Small intestine (tissue), 7 donors: ENCODE measurements at regions not wholly inside any gene's neighbourhood (a gene's known extent, or its start where the extent isn't known, plus 50 kb on each side); places are given as distances from the start of the nearest gene placed in this dataset.

Experiments
- DNase-seq, 2 donors: peaks; one replicate each; pipeline versions ENCODE4 v3.0.0 to v3.0.0-alpha.2; 2013
- FAIRE-seq: peaks from 2 replicates; lab custom pipeline; 2012; peaks lifted over from hg19 to GRCh38; lab: Jason Lieb, UNC
- H3K27ac ChIP-seq, 3 donors: one replicate each; pipeline ENCODE4 v1.5.1; 2013; ENCODE audit warnings: low read length in 2 of 3, mild to moderate bottlenecking in 2 of 3, control low read depth in 1 of 3, inconsistent platforms in 1 of 3, low read depth in 1 of 3, moderate library complexity in 1 of 3
- H3K27me3 ChIP-seq, 3 donors: one replicate each; pipeline ENCODE4 v1.6.1; 2013; ENCODE audit warnings: low read length in 3 of 3, inconsistent platforms in 1 of 3; ENCODE audit not compliant: control insufficient read depth in 3 of 3, insufficient read depth in 3 of 3
- H3K36me3 ChIP-seq, 3 donors: one replicate each; pipeline ENCODE4 v1.6.1; 2013; ENCODE audit warnings: low read length in 3 of 3, inconsistent platforms in 1 of 3, low read depth in 1 of 3, mild to moderate bottlenecking in 1 of 3, moderate library complexity in 1 of 3; ENCODE audit not compliant: control insufficient read depth in 3 of 3, insufficient read depth in 2 of 3
- H3K4me1 ChIP-seq, 3 donors: one replicate each; pipeline ENCODE4 v1.6.1; 2013; ENCODE audit warnings: low read length in 2 of 3, inconsistent platforms in 1 of 3, low read depth in 1 of 3, mild to moderate bottlenecking in 1 of 3, moderate library complexity in 1 of 3; ENCODE audit not compliant: control insufficient read depth in 3 of 3, insufficient read depth in 2 of 3
- H3K4me3 ChIP-seq, 3 donors: one replicate each; pipeline ENCODE4 v1.5.1; 2013; ENCODE audit warnings: low read length in 3 of 3, control low read depth in 1 of 3, inconsistent platforms in 1 of 3, low read depth in 1 of 3, mild to moderate bottlenecking in 1 of 3, moderate library complexity in 1 of 3
- H3K9me3 ChIP-seq, 2 donors: one replicate each; pipeline ENCODE4 v1.6.1; 2013; ENCODE audit warnings: low read depth in 1 of 2, low read length in 1 of 2; ENCODE audit not compliant: control insufficient read depth in 2 of 2, insufficient read depth in 1 of 2
- WGBS, 3 donors: extraction: QIAGEN DNeasy Blood & Tissue Kit; methylation state at CpG; one replicate each; pipeline ENCODE4 v1.1.7; 2013; 5-methylcytosine and 5-hydroxymethylcytosine counted together
- donor health status: healthy with polysubstance abuse.
- donor health status: control.
- donor health status: control.
- donor health status: Bipolar disorder and iron deficiency.
- donor health status: healthy.

GRCh38 chr1:30635391-30635975, 87.9 kb downstream of the MATN1 start:
- WGBS, 3 donors, result 60 to 65% (median 63%) methylated on average over 8 of the region's 8 CpGs
- FAIRE-seq (no peak), DNase-seq (no peak)
- Histone ChIP-seq H3K9me3 (no peaks in the 10 kb centered on the region), H3K27me3 (peaks cover 0 to 5% (median under 1%) of the 10 kb centered on the region in 3 donors), H3K36me3 (no peaks in the 10 kb centered on the region), H3K4me1 (no peaks in the 10 kb centered on the region), H3K27ac (no peak overlapping the region), H3K4me3 (no peak overlapping the region)

GRCh38 chr1:30634507-30634906, 88.9 kb downstream of the MATN1 start:
- WGBS, 3 donors, result 87 to 91% (median 90%) methylated on average over 5 of the region's 5 CpGs

GRCh38 chr1:30633294-30633693, 90.1 kb downstream of the MATN1 start:
- H3K27me3 ChIP-seq, result peaks cover 0 to 7% (median 0%) of the 10 kb centered on the region in 3 donors
- 87 to 90% (median 90%) methylated on average over 4 of the region's 4 CpGs for WGBS, 3 donors
- FAIRE-seq, result no peak

More at GRCh38 chr1:30634507-30634906, 88.9 kb downstream of the MATN1 start:
- Histone ChIP-seq H3K4me1 (no peaks in the 10 kb centered on the region), H3K9me3 (no peaks in the 10 kb centered on the region), H3K27ac (no peak overlapping the region), H3K36me3 (no peaks in the 10 kb centered on the region), H3K4me3 (no peak overlapping the region), H3K27me3 (peaks cover 0 to 5% (median 0%) of the 10 kb centered on the region in 3 donors)
- FAIRE-seq (no peak), DNase-seq (no peak)

GRCh38 chr1:30632481-30632880, 90.9 kb downstream of the MATN1 start:
- WGBS, 3 donors, result 70 to 84% (median 73%) methylated on average over 7 of the region's 7 CpGs
- Histone ChIP-seq H3K4me3 (no peak overlapping the region), H3K4me1 (no peaks in the 10 kb centered on the region), H3K36me3 (no peaks in the 10 kb centered on the region), H3K27ac (no peak overlapping the region), H3K9me3 (no peaks in the 10 kb centered on the region), H3K27me3 (peaks cover 0 to 7% (median 0%) of the 10 kb centered on the region in 3 donors)
- FAIRE-seq, result no peak
- no peak for DNase-seq

More at GRCh38 chr1:30633294-30633693, 90.1 kb downstream of the MATN1 start:
- H3K4me3 ChIP-seq, result no peak overlapping the region
- DNase-seq, result no peak
- no peaks in the 10 kb centered on the region for H3K4me1 ChIP-seq
- H3K36me3 ChIP-seq, result no peaks in the 10 kb centered on the region
- H3K9me3 ChIP-seq, result no peaks in the 10 kb centered on the region
- no peak overlapping the region for H3K27ac ChIP-seq

- Histone ChIP-seq H3K9me3 (peaks cover 0 to 8% of the 10 kb centered on the region in 2 donors), H3K27me3 (peaks cover 0 to 12% (median 0%) of the 10 kb centered on the region in 3 donors), H3K36me3 (no peaks in the 10 kb centered on the region), H3K27ac (no peak overlapping the region), H3K4me3 (no peak overlapping the region), H3K4me1 (no peaks in the 10 kb centered on the region)
- FAIRE-seq, result no peak
- DNase-seq, result no peak
- 94 to 96% (median 95%) methylated on average over 2 of the region's 2 CpGs for WGBS, 3 donors
Measured at GRCh38 chr1:30631700-30632099, 91.7 kb downstream of the MATN1 start.

GRCh38 chr1:30629501-30629900, 93.9 kb downstream of the MATN1 start:
- DNase-seq (no peak), FAIRE-seq (no peak)
- 72 to 76% (median 73%) methylated on average over 5 of the region's 5 CpGs for WGBS, 3 donors
- Histone ChIP-seq H3K4me1 (no peaks in the 10 kb centered on the region), H3K27me3 (peaks cover 0 to 9% (median 0%) of the 10 kb centered on the region in 3 donors), H3K27ac (no peak overlapping the region), H3K4me3 (no peak overlapping the region), H3K9me3 (peaks cover 0 to 8% of the 10 kb centered on the region in 2 donors), H3K36me3 (no peaks in the 10 kb centered on the region)

- no peaks in the 10 kb centered on the region for H3K4me1 ChIP-seq
- no peaks in the 10 kb centered on the region for H3K36me3 ChIP-seq
- WGBS, 3 donors, result 63 to 75% (median 65%) methylated on average over 2 of the region's 2 CpGs
- H3K4me3 ChIP-seq, result no peak overlapping the region
- FAIRE-seq (no peak), DNase-seq (no peak)
- peaks cover 0 to 7% (median 0%) of the 10 kb centered on the region in 3 donors for H3K27me3 ChIP-seq
- peaks cover 0 to 12% of the 10 kb centered on the region in 2 donors for H3K9me3 ChIP-seq
- no peak overlapping the region for H3K27ac ChIP-seq
Measured at GRCh38 chr1:30627994-30628393, 95.4 kb downstream of the MATN1 start.

GRCh38 chr1:30627206-30627605, 96.2 kb downstream of the MATN1 start:
- no peak for FAIRE-seq
- WGBS, 3 donors, result 91 to 100% (median 95%) methylated on average over 1 of the region's 1 CpG
- H3K9me3 ChIP-seq, result peaks cover 0 to 12% of the 10 kb centered on the region in 2 donors
- no peaks in the 10 kb centered on the region for H3K4me1 ChIP-seq
- peaks cover 0 to 7% (median 0%) of the 10 kb centered on the region in 3 donors for H3K27me3 ChIP-seq
- no peak overlapping the region for H3K27ac ChIP-seq
- no peak for DNase-seq
- no peak overlapping the region for H3K4me3 ChIP-seq
- no peaks in the 10 kb centered on the region for H3K36me3 ChIP-seq

- H3K36me3 ChIP-seq, result no peaks in the 10 kb centered on the region
- DNase-seq (no peak), FAIRE-seq (no peak)
- 92 to 100% (median 100%) methylated on average over 1 of the region's 1 CpG for WGBS, 3 donors
- peaks cover 0 to 13% (median 5%) of the 10 kb centered on the region in 3 donors for H3K27me3 ChIP-seq
- no peak overlapping the region for H3K27ac ChIP-seq
- no peaks in the 10 kb centered on the region for H3K4me1 ChIP-seq
- peaks cover 0 to 12% of the 10 kb centered on the region in 2 donors for H3K9me3 ChIP-seq
- no peak overlapping the region for H3K4me3 ChIP-seq
Measured at GRCh38 chr1:30623431-30623830, 100.0 kb downstream of the MATN1 start.
